H9 (cell line): ENCODE measurements at regions not wholly inside any gene's neighbourhood (a gene's known extent, or its start where the extent isn't known, plus 50 kb on each side); places are given as distances from the start of the nearest gene placed in this dataset.
"Not testable (repeated sequence)": the region's sequence is repeated elsewhere in the genome, so short reads cannot be mapped to it uniquely, and the experiment has no call there.

Source experiments
- DNase-seq: peaks from one replicate; pipeline ENCODE4 v3.0.0-alpha.2; 2017
- H2AFZ ChIP-seq: one replicate; pipeline ENCODE4 v1.6.1; 2013; ENCODE audit warnings: mild to moderate bottlenecking, low read length, control low read depth, moderate library complexity
- H2AK5ac ChIP-seq: 2 replicates; pipeline ENCODE4 v1.6.1; 2013; ENCODE audit warnings: low read length, control low read depth, mixed read lengths; ENCODE audit not compliant: insufficient read length
- H2BK120ac ChIP-seq: one replicate; pipeline ENCODE4 v1.6.1; 2013; ENCODE audit warnings: low read depth, mild to moderate bottlenecking, low read length, control low read depth, inconsistent platforms; ENCODE audit not compliant: poor library complexity, severe bottlenecking
- H2BK12ac ChIP-seq: 2 replicates; pipeline ENCODE4 v1.6.1; 2013; ENCODE audit warnings: low read length, control low read depth, mixed read lengths, low read depth; ENCODE audit not compliant: insufficient read length
- H2BK15ac ChIP-seq: 2 replicates; pipeline ENCODE4 v1.6.1; 2013; ENCODE audit warnings: low read depth, low read length, control low read depth
- H2BK20ac ChIP-seq: one replicate; pipeline ENCODE4 v1.6.1; 2013; ENCODE audit warnings: low read depth, mild to moderate bottlenecking, low read length, control low read depth, inconsistent platforms; ENCODE audit not compliant: poor library complexity, severe bottlenecking
- H2BK5ac ChIP-seq: 2 replicates; pipeline ENCODE4 v1.6.1; 2013; ENCODE audit warnings: low read length, control low read depth, mixed read lengths; ENCODE audit not compliant: insufficient read length
- H3K14ac ChIP-seq: 2 replicates; pipeline ENCODE4 v1.6.1; 2013; ENCODE audit warnings: low read length, control low read depth; ENCODE audit not compliant: insufficient read depth
- H3K18ac ChIP-seq: 2 replicates; pipeline ENCODE4 v1.6.1; 2013; ENCODE audit warnings: low read depth, mild to moderate bottlenecking, mixed read lengths, low read length, control low read depth; ENCODE audit not compliant: insufficient read length
- H3K23ac ChIP-seq: 2 replicates; pipeline ENCODE4 v1.6.1; 2013; ENCODE audit warnings: low read length, control low read depth, mixed read lengths, low read depth; ENCODE audit not compliant: insufficient read length
- H3K23me2 ChIP-seq: 2 replicates; pipeline ENCODE4 v1.6.1; 2013; ENCODE audit warnings: low read depth, mild to moderate bottlenecking, mixed read lengths, low read length, control low read depth; ENCODE audit not compliant: insufficient read length, poor library complexity, severe bottlenecking
- H3K27ac ChIP-seq: 2 replicates; pipeline ENCODE4 v1.5.1; 2013; ENCODE audit warnings: low read length, control low read depth, mixed read lengths, low read depth; ENCODE audit not compliant: insufficient read length
- H3K27me3 ChIP-seq: 2 replicates; pipeline ENCODE4 v1.6.1; 2013; ENCODE audit warnings: low read length, control low read depth, inconsistent platforms; ENCODE audit not compliant: insufficient read depth
- H3K4ac ChIP-seq: 2 replicates; pipeline ENCODE4 v1.6.1; 2013; ENCODE audit warnings: low read depth, mild to moderate bottlenecking, control low read depth, inconsistent platforms, low read length, moderate library complexity
- H3K4me1 ChIP-seq: 2 replicates; pipeline ENCODE4 v1.6.1; 2013; ENCODE audit warnings: low read length, control low read depth, inconsistent platforms; ENCODE audit not compliant: insufficient read depth
- H3K4me2 ChIP-seq: 2 replicates; pipeline ENCODE4 v1.6.1; 2013; ENCODE audit warnings: low read length, control low read depth, mixed read lengths; ENCODE audit not compliant: insufficient read length, insufficient read depth
- H3K56ac ChIP-seq: 2 replicates; pipeline ENCODE4 v1.6.1; 2013; ENCODE audit warnings: low read depth, mild to moderate bottlenecking, mixed read lengths, low read length, control low read depth; ENCODE audit not compliant: insufficient read length
- H3K79me1 ChIP-seq: 2 replicates; pipeline ENCODE4 v1.6.1; 2013; ENCODE audit warnings: low read depth, mild to moderate bottlenecking, moderate library complexity, low read length, control low read depth, inconsistent platforms; ENCODE audit not compliant: insufficient read depth, poor library complexity, severe bottlenecking
- H3K79me2 ChIP-seq: 2 replicates; pipeline ENCODE4 v1.6.1; 2013; ENCODE audit warnings: low read length, control low read depth, inconsistent platforms; ENCODE audit not compliant: insufficient read depth
- H3K9ac ChIP-seq: 2 replicates; pipeline ENCODE4 v1.6.1; 2013; ENCODE audit warnings: low read length, control low read depth, mixed read lengths; ENCODE audit not compliant: insufficient read length; ENCODE audit errors: extremely low read depth
- H3K9me3 ChIP-seq: one replicate; pipeline ENCODE4 v1.6.1; 2013; ENCODE audit warnings: low read depth, low read length, inconsistent platforms; ENCODE audit not compliant: control insufficient read depth
- H3T11ph ChIP-seq: one replicate; pipeline ENCODE4 v1.6.1; 2013; ENCODE audit warnings: mild to moderate bottlenecking, low read length, control low read depth, inconsistent platforms
- H4K20me1 ChIP-seq: one replicate; pipeline ENCODE4 v1.6.1; 2013; ENCODE audit not compliant: control insufficient read depth, insufficient read length, insufficient read depth
- H4K5ac ChIP-seq: 2 replicates; pipeline ENCODE4 v1.6.1; 2013; ENCODE audit warnings: low read depth, mild to moderate bottlenecking, mixed read lengths, low read length, control low read depth; ENCODE audit not compliant: insufficient read length
- H4K8ac ChIP-seq: replicated peaks from 2 replicates; pipeline ENCODE4 v1.6.1; 2013; ENCODE audit warnings: low read length, control low read depth, mixed read lengths, low read depth; ENCODE audit not compliant: insufficient read length
- H4K91ac ChIP-seq: 2 replicates; pipeline ENCODE4 v1.6.1; 2013; ENCODE audit warnings: low read depth, mild to moderate bottlenecking, moderate library complexity, mixed read lengths, low read length, control low read depth; ENCODE audit not compliant: insufficient read length
- H3K27ac Mint-ChIP-seq, 3 experiments: 2 replicates in 2 of 3; 3 replicates in 1 of 3; pipeline ENCODE4 v1.8.0; 2020 to 2021; ENCODE audit warnings: mixed read lengths in 3 of 3, mild to moderate bottlenecking in 1 of 3, moderate library complexity in 1 of 3
- H3K27me3 Mint-ChIP-seq: 2 replicates; pipeline ENCODE4 v1.8.0; 2021; ENCODE audit warnings: low read depth, mild to moderate bottlenecking, moderate library complexity, mixed read lengths
- H3K36me3 Mint-ChIP-seq, 3 experiments: 2 replicates in 2 of 3; 3 replicates in 1 of 3; pipeline ENCODE4 v1.8.0; 2020 to 2021; ENCODE audit warnings: low read depth in 3 of 3, mixed read lengths in 3 of 3; ENCODE audit not compliant: insufficient read depth in 1 of 3
- H3K4me1 Mint-ChIP-seq, 2 experiments: 2 replicates each; pipeline ENCODE4 v1.8.0; 2020; ENCODE audit warnings: mixed read lengths in 2 of 2
- H3K4me3 Mint-ChIP-seq, 2 experiments: 2 replicates in 1 of 2; 3 replicates in 1 of 2; pipeline ENCODE4 v1.8.0; 2020 to 2021; ENCODE audit warnings: mild to moderate bottlenecking in 2 of 2, mixed read lengths in 2 of 2, moderate library complexity in 1 of 2
- H3K9me3 Mint-ChIP-seq, 2 experiments: 2 replicates in 1 of 2; 3 replicates in 1 of 2; pipeline ENCODE4 v1.8.0; 2020; ENCODE audit warnings: mild to moderate bottlenecking in 2 of 2, mixed read lengths in 2 of 2, moderate library complexity in 1 of 2
- CTCF ChIP-seq: fragments of 200-600 bp; sonication (generic); conservative IDR thresholded peaks from 3 replicates; pipeline ENCODE4 v1.8.0; 2021; ENCODE audit warnings: antibody characterized with exemption, mild to moderate bottlenecking
- WGBS: extraction: QIAGEN DNeasy Blood & Tissue Kit; methylation state at CpG from one replicate; pipeline ENCODE4 v1.1.7; 2013; ENCODE audit warnings: missing lambda C conversion rate, low lambda C conversion rate, mixed read lengths; ENCODE audit not compliant: insufficient read length; ENCODE audit errors: extremely low coverage; 5-methylcytosine and 5-hydroxymethylcytosine counted together

GRCh38 chr16:59108374-59108773 lies 374.3 kb upstream of the GOT2 start:
- Histone ChIP-seq H3K9ac (no peak overlapping the region), H3K14ac (no peak overlapping the region), H4K8ac (no peak overlapping the region), H3K9me3 (no peaks in the 10 kb centered on the region), H3K27ac (no peak overlapping the region), H4K91ac (no peak overlapping the region), H2AK5ac (no peak overlapping the region), H2BK5ac (no peak overlapping the region), H3T11ph (no peak overlapping the region), H4K5ac (no peak overlapping the region), H3K23me2 (no peaks in the 10 kb centered on the region), H4K20me1 (no peaks in the 10 kb centered on the region), H3K56ac (no peak overlapping the region), H3K79me1 (no peaks in the 10 kb centered on the region), H3K18ac (no peak overlapping the region), H2BK12ac (no peak overlapping the region), H2BK20ac (no peak overlapping the region), H3K27me3 (no peaks in the 10 kb centered on the region), H3K4me2 (no peak overlapping the region), H3K4me1 (0 out of 2 replicates have a peak, but pooled peaks cover 2% of the 10 kb centered on the region), H2AFZ (no peak overlapping the region), H3K4ac (no peak overlapping the region), H2BK120ac (no peak overlapping the region), H3K79me2 (no peaks in the 10 kb centered on the region), H3K23ac (no peak overlapping the region), H2BK15ac (no peak overlapping the region)
- Mint-ChIP-seq H3K4me3 (no peak overlapping the region), H3K9me3 (no peaks in the 10 kb centered on the region), H3K27me3 (no peaks in the 10 kb centered on the region), H3K27ac (no peak overlapping the region), H3K4me1 (peaks cover 4 to 6% of the 10 kb centered on the region in 2 experiments; a peak in 3 of 4 replicates), H3K36me3 (no peaks in the 10 kb centered on the region; a peak in 1 of 7 replicates)
- no peak for DNase-seq
- WGBS = no CpG with 5 or more reads among the region's 2 CpGs
- TF ChIP-seq CTCF = no peak

GRCh38 chr16:59096682-59097081 lies 362.6 kb upstream of the GOT2 start:
- Mint-ChIP-seq H3K36me3 (peaks cover 0 to 16% (median 3%) of the 10 kb centered on the region in 3 experiments; a peak in 5 of 7 replicates), H3K9me3 (peaks cover 13 to 21% of the 10 kb centered on the region in 2 experiments)
- not testable (repeated sequence) for H3K56ac ChIP-seq, H3K14ac ChIP-seq, H3K9me3 ChIP-seq, H3K4me1 Mint-ChIP-seq, H3K27ac Mint-ChIP-seq, H2BK120ac ChIP-seq, H2BK20ac ChIP-seq, H2BK12ac ChIP-seq, H3K4me3 Mint-ChIP-seq, H2AK5ac ChIP-seq, H4K20me1 ChIP-seq, H3K4me1 ChIP-seq, H2BK5ac ChIP-seq, H3K18ac ChIP-seq, H3K9ac ChIP-seq, H3K27me3 Mint-ChIP-seq, H2AFZ ChIP-seq, DNase-seq, H4K8ac ChIP-seq, H4K91ac ChIP-seq, H2BK15ac ChIP-seq, H3K23ac ChIP-seq, H3K4ac ChIP-seq, H3K79me1 ChIP-seq, H3K27ac ChIP-seq, H3K4me2 ChIP-seq, H3K79me2 ChIP-seq, H3K23me2 ChIP-seq, H3T11ph ChIP-seq, H3K27me3 ChIP-seq, H4K5ac ChIP-seq
- no CpG with 5 or more reads among the region's 9 CpGs for WGBS
